ENCODE measurements at regions not wholly inside any gene's neighbourhood (a gene's known extent, or its start where the extent isn't known, plus 50 kb on each side); places are given as distances from the start of the nearest gene placed in this dataset.

GRCh38 chr4:25509646-25510045 lies 132.6 kb downstream of the ANAPC4 start:
- TF ChIP-seq CTCF (IDR thresholded peaks at IDR 0.05; ENCODE audit: low read depth, low read length) (no peak), MYC (IDR thresholded peaks at IDR 0.05; ENCODE audit: low read depth, low read length) (no peak)

All from NB4 (cell line).